Lung (tissue), 11 donors: ENCODE measurements at regions not wholly inside any gene's neighbourhood (a gene's known extent, or its start where the extent isn't known, plus 50 kb on each side); places are given as distances from the start of the nearest gene placed in this dataset.

Experiments
- ATAC-seq: fragments of 200-7000 bp; cut with Tn5 transposase; one replicate; pipeline ENCODE4 v1.9.1; 2020; ENCODE audit warnings: moderate number of reproducible peaks; ENCODE audit not compliant: insufficient read depth, low FRiP score
- DNase-seq, 3 donors: peaks; one replicate each; pipeline ENCODE4 v3.0.0-alpha.2; 2013 to 2017
- H3K27ac ChIP-seq, 2 donors: one replicate each; pipeline ENCODE4 v1.5.1; 2013; ENCODE audit warnings: mild to moderate bottlenecking in 2 of 2, moderate library complexity in 2 of 2, control low read depth in 1 of 2, inconsistent platforms in 1 of 2, low read depth in 1 of 2, low read length in 1 of 2
- H3K27me3 ChIP-seq, 3 donors: one replicate each; pipeline ENCODE4 v1.5.1; 2013; ENCODE audit warnings: low read length in 2 of 3; ENCODE audit not compliant: control insufficient read depth in 3 of 3, insufficient read depth in 3 of 3
- H3K36me3 ChIP-seq, 4 donors: one replicate each; pipeline ENCODE4 v1.5.1; 2013; ENCODE audit warnings: low read length in 4 of 4, mild to moderate bottlenecking in 1 of 4, moderate library complexity in 1 of 4; ENCODE audit not compliant: control insufficient read depth in 4 of 4, insufficient read depth in 4 of 4
- H3K4me1 ChIP-seq, 5 donors: one replicate each; pipeline ENCODE4 v1.5.1; 2013; ENCODE audit warnings: low read length in 5 of 5, mild to moderate bottlenecking in 2 of 5, moderate library complexity in 1 of 5; ENCODE audit not compliant: control insufficient read depth in 5 of 5, insufficient read depth in 5 of 5
- H3K4me3 ChIP-seq: one replicate; pipeline ENCODE4 v1.5.1; 2013; ENCODE audit warnings: mild to moderate bottlenecking, control low read depth, moderate library complexity
- H3K9ac ChIP-seq, 2 donors: one replicate each; pipeline ENCODE4 v1.5.1; 2013; ENCODE audit warnings: low read length in 2 of 2, control low read depth in 1 of 2; ENCODE audit not compliant: insufficient read depth in 1 of 2
- H3K9me3 ChIP-seq, 4 donors: one replicate each; pipeline ENCODE4 v1.5.1; 2013; ENCODE audit warnings: low read length in 3 of 4, mild to moderate bottlenecking in 1 of 4, moderate library complexity in 1 of 4; ENCODE audit not compliant: control insufficient read depth in 4 of 4, insufficient read depth in 3 of 4
- CTCF ChIP-seq: IDR thresholded peaks from 2 replicates; pipeline ENCODE4 v1.5.1; 2012; ENCODE audit warnings: mild to moderate bottlenecking; ENCODE audit errors: control extremely low read depth, extremely low read depth
- WGBS, 2 donors: extraction: QIAGEN DNeasy Blood & Tissue Kit; methylation state at CpG; one replicate each; pipeline ENCODE4 v1.1.7; 2013; 5-methylcytosine and 5-hydroxymethylcytosine counted together
- donor health status: control.
- donor health status: control.
- donor health status: Bipolar disorder and iron deficiency.
- donor health status: healthy.
- donor health status: DM: yes; HTN: yes; CAD: no.

- H3K27ac ChIP-seq: no peak overlapping the region
- no peak overlapping the region for H3K4me3 ChIP-seq
- DNase-seq (no peak), ATAC-seq (no peak)
- TF ChIP-seq CTCF: no peak
- H3K36me3 ChIP-seq: no peaks in the 10 kb centered on the region
- no peak overlapping the region for H3K9ac ChIP-seq
- no peaks in the 10 kb centered on the region for H3K9me3 ChIP-seq
- H3K27me3 ChIP-seq: no peaks in the 10 kb centered on the region
- H3K4me1 ChIP-seq: peaks cover 0 to 2% (median 0%) of the 10 kb centered on the region in 5 donors
These were observed 131.4 kb downstream of the KIF4B start for GRCh38 chr5:155144956-155145355.

- Histone ChIP-seq H3K36me3 (no peaks in the 10 kb centered on the region), H3K4me3 (no peak overlapping the region), H3K9ac (no peak overlapping the region), H3K27me3 (no peaks in the 10 kb centered on the region), H3K9me3 (no peaks in the 10 kb centered on the region), H3K27ac (no peak overlapping the region), H3K4me1 (peaks cover 0 to 2% (median 0%) of the 10 kb centered on the region in 5 donors)
- ATAC-seq (no peak), DNase-seq (peak in 1 of 3 donors; percentile 10)
- 47 to 48% methylated on average over 2 of the region's 2 CpGs for WGBS, 2 donors
- no peak for TF ChIP-seq CTCF
These were observed 133.7 kb downstream of the KIF4B start for GRCh38 chr5:155147222-155147621.

GRCh38 chr5:155148694-155149093 lies 135.1 kb downstream of the KIF4B start:
- no peaks in the 10 kb centered on the region for H3K27me3 ChIP-seq
- 73 to 87% methylated on average over 1 of the region's 1 CpG for WGBS, 2 donors

More at GRCh38 chr5:155148694-155149093, 135.1 kb downstream of the KIF4B start:
- peaks cover 0 to 2% (median 0%) of the 10 kb centered on the region in 5 donors for H3K4me1 ChIP-seq
- TF ChIP-seq CTCF: no peak
- DNase-seq (no peak), ATAC-seq (no peak)
- H3K27ac ChIP-seq: no peak overlapping the region
- H3K36me3 ChIP-seq: no peaks in the 10 kb centered on the region
- H3K4me3 ChIP-seq: no peak overlapping the region
- H3K9me3 ChIP-seq: no peaks in the 10 kb centered on the region
- no peak overlapping the region for H3K9ac ChIP-seq
